Stimulated activated CD4-positive, alpha-beta T cell treated with anti-CD3 and anti-CD28 coated beads, TNF-alpha, amount 100 ng/mL, for 4 hours (primary cell): ENCODE measurements at regions not wholly inside any gene's neighbourhood (a gene's known extent, or its start where the extent isn't known, plus 50 kb on each side); places are given as distances from the start of the nearest gene placed in this dataset.
"Not testable (repeated sequence)": the region's sequence is repeated elsewhere in the genome, so short reads cannot be mapped to it uniquely, and the experiment has no call there.

Experiments
- DNase-seq, 3 experiments: peaks; one replicate each; pipeline ENCODE4 v3.0.0-alpha.2; 2020; ENCODE audit warnings: low read depth in 3 of 3

DNA sequence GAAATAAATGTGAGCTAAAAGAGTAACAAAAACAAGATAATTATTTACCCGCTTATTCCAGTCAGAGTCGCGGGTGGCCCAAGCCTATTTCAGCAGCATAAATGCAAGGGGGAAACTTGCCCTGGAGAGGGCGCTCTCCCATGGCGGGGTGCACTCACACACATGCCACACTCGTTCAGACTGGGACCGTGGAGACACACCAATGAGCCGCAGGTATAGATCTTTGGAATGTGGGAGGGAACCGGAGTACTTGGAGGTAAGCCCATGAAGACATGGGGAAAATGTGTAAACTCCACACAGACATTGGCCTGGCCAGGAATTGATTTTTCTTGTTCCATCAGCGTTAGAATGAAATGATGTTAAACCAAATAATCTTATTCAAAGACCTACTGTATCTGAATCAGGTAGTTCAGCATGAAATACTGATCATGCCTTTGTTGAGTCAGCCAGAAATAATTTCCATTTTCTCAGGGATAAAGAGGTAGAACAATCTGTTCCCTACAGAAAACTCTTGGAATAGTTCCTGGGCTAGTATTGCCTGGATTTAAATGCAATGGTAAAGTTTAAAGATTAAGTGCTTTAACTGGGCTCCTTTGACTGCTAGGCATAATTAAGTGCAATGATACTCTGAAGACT is 191.5 kb downstream of the MCHR2 start:
- no peak for DNase-seq

DNA sequence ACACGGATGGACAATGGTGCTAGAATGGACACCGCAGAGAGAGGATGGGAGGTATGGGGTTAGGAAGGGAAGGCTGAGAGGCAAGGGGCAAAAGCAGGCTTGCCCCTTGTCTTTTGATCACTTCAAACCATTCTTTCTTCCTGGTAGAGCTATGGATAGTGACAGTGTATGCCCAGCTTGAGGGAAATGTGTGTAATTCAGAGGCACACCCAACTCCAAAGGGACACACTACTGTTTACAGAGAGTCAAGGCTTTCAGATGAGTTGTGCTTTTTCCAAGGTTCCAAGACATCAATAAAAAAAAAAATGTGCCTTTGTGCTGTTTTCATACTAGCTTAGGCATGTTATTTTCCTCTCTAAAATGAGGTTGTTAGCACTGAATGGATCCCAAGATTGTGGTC is 185.0 kb downstream of the MCHR2 start:
- no peak for DNase-seq

DNA sequence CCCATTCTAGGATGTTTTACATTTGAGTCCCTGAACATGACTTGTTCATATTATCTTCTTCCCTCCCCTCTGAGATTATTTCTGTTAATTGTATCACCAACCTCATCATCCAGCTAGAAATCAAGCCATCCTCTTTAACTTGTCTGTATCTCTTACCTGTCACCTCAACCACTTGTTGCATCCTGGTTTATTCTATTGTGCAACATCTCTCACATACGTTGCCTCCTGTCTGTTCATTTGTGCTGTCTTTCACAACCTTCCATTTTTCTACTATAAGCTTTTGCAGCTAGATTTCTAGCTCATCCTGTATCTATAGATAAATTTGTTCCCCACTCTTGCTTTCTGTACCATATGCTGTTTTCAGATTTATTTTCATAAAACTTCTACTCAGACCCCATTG is 183.7 kb downstream of the MCHR2 start:
- no peak for DNase-seq

DNA sequence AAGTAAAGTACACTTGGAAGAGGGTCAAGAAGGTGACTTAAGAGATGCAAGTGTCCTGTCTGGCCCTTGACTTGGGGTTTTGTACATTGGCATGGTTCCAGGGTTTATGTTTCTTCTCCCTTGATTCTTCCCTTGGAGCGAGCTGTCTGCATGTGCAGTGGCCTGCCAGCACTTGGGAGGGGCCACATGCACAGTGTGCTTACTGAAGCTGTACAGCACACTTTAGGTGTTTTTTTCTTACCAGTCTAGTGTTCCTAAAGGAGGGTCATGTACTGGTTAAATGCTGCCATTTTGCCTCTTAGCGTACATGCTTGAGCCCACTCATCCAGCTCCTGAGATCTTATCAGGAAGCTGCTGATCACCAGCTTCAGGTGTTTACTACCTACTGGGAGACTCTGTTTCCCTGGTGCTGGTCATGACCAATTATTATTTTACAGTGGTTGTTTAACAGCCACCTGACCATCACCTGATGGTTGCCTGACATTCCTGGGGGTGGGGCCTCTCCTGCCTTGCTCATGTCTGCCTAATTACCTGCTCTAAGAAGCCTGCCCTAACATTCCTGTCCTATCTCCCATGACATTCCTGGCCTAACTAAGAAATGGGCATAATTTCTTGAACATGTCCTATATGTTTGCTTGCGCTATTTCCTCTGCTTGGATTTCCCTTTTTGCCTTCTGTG is 182.9 kb downstream of the MCHR2 start:
- no peak for DNase-seq

DNA sequence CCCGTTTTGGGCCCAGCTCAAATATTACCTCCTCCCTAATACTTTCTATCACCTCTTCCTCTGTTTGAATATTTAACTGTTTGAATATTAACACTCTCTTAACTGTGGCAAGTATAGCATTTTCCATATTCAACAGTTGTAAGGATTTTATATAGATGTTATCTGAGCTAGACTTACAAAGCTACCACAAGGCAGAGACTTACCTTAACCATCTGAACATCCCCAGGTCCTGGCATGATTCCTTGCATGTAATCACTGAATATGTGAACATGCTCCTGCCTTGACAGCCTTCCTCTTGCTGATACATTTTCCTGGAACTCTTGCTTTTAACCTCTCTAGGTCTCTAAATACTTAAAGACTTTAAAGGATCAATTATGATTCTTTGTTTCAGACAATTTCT is 182.4 kb downstream of the MCHR2 start:
- DNase-seq = no peak

DNA sequence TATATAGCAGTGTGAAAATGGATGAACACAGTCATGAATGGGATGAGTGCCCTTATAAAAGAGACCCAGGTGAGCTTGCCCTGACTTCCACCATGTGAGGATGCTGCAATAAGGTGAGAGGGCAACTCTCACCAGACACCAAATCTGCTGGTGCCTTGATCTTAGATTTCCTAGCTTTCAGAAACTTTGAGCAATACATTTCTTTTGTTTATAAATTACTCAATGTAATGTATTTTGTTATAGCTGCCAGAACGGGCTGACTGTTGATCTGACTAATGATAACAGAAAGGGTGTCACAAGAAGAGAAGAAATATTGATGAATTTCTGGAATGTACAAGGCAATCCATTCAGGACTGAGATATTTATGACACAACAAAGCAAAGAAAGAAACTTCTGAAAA is 180.5 kb downstream of the MCHR2 start:
- DNase-seq = no peak

DNA sequence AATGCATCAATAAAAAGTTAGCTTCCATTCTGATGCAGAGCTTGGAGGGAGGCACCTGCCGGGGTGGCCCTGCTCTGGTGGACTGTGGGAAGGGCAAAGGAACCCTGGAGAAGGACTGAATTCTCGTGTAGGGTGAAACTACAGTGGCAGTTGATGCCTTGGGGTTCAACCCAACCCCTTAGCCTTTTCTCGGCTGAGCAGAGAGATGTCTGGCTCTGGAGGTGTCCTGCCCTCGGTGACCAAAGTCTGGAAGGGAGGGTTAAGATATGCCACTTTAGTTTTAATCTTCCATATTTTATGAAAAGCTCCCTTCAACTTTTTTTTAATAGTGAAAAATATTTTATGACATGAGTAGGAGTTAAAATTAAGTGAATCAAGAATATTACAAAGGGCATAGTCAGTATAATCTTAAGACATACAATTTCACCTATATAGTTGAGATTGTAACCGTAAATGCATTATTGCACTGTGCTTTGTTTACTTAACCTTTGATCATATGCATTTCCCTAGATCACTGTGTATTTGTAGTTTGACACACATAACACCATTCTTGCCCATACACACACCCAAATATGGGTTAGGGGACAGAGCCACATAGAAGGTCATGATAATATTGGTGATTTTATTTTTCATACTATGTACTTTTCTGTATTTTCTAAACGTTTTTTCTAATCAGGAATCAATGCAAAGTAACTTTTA is 179.6 kb downstream of the MCHR2 start:
- no peak for DNase-seq

DNA sequence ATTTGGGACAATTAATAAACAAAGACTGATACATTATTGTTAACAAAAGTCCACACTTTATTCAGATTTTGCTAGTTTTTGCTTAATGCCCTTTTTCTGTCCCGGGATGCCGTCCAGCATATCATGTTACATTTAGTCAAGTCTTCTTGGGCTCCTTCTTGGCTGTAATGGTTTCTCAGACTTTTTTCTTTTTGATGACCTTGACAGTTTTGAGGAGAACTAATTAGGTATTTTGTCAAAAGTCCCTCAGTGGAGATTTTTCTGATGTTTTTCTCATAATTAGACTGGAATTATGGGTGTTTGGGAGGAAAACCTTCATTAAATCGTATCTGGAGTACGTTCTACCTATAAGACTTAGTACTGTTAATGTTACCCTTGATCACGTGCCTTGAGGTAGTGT is 177.2 kb downstream of the MCHR2 start:
- no peak for DNase-seq

DNA sequence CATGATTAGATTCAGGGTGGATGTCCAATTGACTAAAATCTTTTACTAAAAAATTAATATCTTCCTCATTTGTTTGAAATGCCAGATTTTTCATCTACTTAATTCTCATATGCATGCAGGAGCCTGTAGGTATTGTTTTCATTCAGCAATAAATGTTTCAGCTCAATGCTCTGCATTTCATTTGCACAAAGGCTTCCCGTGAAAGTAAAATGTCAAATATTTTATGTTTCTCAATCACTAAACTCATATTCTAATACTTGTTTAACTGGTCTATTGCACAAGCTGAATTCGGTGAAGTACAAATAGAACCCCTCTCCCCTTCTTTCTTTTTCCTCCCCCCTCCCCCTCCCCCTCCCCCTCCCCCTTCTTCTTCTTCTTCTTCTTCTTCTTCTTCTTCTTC is 175.9 kb downstream of the MCHR2 start:
- DNase-seq = no peak

DNA sequence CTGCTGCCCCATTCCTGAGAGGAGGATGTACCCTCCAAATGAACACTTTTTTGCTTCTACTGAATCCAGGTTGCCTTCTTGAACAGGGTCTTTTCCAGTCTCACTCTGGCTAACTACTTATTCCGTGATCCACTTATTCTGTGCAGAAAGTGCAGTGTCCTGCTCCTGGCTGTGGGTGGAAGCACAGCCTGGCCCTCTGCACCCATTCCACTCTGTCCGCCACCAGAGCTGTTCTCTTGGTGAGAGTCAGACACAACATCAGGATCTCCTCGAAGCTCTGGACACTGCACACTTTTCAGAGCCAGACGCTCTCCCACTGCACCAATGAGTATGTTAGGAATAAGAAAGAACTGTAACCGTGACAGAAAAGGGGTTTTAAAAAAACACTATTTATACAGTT is 174.2 kb downstream of the MCHR2 start:
- DNase-seq = no peak

DNA sequence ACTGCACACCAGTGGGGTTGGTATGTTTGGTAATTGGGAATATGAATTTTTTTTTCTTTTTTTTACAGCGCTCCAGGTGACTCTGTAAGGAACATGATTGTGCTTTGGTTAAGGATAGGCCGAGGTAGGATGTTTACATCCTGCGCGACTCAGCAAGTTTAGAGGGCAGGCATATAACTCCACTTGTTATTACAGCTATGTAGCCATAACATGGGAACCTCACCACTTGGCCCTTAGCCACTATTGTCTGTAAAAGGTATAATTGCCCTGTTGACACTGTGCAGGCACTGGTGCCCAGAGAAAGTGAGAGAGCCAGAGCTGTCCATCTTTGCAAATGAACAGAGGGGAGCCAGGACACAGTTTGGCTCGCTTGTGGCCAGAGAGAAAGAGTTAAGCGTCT is 172.9 kb downstream of the MCHR2 start:
- no peak for DNase-seq

DNA sequence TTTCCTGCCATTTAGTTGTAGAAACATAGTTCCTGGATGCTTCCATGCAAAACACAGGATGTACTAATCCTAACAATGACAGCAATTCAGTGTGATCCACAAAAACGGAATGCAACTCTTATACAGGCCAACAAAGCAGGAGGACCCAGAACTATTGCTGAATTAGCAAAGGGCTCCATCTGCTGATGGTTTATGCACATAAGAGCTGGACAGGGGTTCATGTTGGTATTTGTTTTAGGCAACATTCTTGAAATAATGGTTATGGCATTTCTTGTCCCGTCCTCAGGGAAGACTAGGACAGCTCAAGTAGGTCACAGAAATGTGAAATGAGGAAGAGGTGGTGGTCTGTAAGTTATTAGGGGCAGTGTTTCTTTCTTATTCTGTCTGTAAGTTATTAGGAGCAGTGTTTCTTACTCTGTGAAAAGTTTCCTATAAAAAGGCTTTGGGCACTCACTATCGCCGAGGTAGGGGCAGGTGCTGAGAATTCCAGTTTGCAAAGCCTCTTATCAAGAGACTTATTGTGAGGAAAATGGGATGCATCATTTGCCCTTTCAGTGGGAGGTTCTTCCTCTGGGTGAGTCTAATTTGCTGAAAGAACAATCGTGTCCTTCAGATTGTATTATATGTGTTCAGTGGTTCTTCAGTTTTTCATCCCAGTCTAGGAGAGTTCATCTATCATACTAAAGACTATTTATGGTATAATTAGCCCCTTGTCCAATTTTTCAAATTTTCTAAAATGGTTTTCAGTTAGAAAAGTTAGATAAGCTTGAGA is 171.1 kb downstream of the MCHR2 start:
- no peak for DNase-seq

DNA sequence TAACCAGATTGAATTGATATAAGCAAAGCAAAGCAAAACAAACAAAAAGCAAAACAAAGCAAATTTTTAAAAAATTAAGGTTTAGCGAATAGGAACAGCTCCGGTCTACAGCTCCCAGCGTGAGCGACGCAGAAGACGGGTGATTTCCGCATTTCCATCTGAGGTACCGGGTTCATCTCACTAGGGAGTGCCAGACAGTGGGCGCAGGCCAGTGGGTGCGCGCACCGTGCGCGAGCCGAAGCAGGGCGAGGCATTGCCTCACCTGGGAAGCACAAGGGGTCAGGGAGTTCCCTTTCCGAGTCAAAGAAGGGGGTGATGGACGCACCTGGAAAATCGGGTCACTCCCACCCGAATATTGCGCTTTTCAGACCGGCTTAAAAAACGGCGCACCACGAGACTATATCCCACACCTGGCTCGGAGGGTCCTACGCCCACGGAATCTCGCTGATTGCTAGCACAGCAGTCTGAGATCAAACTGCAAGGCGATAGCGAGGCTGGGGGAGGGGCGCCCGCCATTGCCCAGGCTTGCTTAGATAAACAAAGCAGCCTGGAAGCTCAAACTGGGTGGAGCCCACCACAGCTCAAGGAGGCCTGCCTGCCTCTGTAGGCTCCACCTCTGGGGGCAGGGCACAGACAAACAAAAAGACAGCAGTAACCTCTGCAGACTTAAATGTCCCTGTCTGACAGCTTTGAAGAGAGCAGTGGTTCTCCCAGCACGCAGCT is 170.3 kb downstream of the MCHR2 start:
- not testable (repeated sequence) for DNase-seq

DNA sequence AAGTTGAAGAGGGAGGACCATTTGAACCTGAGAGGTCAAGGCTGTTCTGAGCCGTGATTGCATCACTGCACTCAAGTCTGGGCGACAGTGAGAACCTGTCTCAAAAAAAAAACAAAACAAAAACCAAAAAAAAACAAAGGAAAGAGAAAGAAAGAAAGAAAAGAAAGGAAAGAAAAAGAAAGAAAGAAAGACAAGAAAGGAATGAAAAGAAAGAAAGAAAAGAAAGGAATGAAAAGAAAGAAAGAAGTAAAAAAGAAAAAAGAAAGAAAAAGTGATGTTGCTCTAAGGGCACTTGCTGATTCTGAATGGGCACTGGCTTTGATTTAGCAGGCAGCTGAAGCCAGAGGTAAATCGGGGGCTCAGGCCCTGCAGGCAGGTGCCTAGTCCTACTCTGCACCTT is 161.0 kb downstream of the MCHR2 start:
- no peak for DNase-seq

DNA sequence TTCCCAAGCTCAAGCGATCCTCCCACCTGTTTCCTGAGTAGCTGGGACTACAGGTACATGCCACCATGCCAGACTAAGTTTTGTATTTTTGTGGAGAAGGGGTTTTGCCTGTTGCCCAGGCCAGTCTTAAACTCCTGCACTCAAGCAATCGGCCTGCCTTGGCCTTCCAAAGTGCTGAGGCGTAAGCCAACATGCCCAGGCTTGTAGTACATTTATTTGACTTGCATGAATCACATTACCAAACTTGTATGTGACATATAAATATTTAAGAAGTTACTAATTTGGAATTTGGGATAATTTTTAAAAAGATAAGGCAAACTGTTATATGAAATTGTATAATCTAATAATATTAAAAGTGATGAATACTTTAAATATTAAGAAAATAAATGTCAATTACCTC is 157.6 kb downstream of the MCHR2 start:
- no peak for DNase-seq

DNA sequence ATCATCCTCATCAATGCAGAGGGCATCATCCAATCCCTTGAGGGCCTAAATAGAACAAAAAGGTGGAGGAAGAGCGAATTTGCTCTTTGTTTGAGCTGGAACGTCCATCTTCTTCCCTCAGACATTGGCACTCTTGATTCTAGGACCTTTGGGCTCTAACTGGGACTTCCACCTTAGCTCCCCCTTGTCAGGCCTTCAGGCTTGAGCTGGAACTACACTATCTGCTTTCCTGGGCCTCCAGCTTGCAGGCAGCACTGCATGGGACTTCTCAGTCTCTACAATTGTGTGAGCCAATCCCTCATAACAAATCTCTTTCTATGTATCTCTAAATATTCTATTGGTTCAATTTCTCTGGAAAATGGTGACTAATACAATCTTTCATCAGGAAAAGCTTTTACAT is 155.4 kb downstream of the MCHR2 start:
- no peak for DNase-seq

DNA sequence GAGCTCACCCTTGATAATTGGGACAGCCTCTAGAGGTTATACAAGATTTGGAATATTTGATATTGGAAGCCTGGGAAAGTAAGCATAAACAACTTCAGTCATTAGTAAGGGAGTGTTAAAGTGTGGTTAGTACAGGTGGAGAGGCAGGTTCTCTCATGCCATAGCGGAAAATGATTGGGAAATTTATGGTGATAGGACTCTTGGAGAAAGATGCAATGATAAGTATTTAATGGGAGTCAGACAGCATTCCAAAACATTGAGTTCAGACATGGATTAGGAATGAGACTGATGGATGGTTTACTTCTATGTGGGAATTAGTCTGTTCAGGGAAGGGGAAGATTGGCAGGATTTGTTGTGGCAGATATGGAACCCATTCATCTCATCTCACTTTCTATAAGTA is 152.7 kb downstream of the MCHR2 start:
- no peak for DNase-seq

DNA sequence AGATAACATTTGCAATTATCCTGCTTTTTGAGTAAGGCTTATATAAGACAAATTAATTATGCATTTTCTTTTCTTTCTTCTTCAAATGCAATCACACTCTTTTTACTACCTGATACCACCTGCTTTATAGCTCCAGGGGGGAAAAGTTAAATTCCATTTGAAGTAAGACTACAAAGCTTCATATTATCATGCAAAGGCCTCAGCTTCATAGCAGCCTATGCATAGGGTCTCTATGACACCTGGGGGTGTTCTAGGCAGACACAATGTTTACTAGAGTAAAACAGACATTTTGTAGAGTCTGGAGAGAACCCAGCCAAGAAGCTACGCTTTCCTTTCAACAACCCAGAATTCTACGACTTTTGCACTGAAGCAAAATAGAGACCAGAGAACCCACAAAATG is 148.0 kb downstream of the MCHR2 start:
- DNase-seq = no peak

DNA sequence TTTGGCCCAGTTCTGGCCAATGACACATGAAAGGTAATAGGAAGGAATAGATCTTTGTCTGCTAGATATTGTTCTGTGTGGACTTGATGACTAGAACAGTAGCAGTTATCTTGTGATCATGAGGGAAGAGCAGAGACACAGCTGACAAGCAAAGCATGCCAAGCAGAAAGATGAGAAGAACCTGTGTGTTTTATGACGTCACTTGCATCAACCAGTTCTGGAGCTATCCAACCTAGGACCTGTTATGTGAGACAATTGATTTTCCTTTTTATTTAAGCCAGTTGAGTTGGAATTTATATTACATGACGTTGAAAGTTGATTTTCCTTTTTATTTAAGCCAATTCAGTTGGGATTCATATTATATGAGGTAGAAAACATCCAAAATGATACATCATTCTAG is 143.2 kb downstream of the MCHR2 start:
- DNase-seq = no peak

DNA sequence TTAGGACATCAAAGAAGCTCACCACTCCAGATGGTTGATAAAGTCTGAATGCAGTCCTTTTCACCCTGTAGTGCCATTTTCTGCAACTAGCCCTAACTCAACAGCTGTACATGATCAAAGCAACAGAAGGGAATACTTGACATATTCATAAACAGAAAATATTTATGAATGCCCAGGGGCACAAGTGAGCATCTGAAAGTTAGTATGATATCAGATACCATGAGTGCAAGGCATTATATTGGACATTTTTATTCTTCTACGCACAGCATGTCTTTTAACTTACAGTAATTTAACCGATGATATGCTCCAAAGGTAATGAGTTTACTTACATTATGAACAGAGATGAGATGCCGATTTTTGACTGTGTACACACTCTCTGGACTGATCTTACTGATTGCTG is 142.0 kb downstream of the MCHR2 start:
- DNase-seq = no peak

DNA sequence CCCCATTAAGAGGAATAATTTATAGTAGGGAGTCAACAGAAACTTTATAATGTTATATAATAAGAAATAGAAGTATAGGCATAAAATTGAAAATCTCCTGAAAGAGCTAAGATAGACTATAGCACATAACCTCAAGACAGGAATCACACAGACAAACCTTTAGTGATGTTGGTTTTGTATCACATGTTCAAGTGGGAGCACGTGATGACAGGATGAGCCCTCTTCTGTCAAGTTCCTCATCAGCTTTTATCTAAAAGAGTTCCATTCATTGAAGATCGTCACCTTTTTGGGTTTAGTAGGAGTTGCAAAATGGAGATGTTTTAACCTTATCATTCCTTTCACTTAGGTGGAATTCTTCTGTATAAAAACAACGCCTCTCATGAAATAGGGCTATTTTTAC is 127.0 kb downstream of the MCHR2 start:
- no peak for DNase-seq
